A673 (cell line): ENCODE measurements at regions not wholly inside any gene's neighbourhood (a gene's known extent, or its start where the extent isn't known, plus 50 kb on each side); places are given as distances from the start of the nearest gene placed in this dataset.

Source experiments
- BruUV-seq: library from RNA; stranded (reverse); fragments of 400-500 nt; replicated peaks from 2 replicates; lab custom pipeline; 2021; lab: Mats Ljungman, UMichigan
- CTCF ChIA-PET: fragments of 300-600 bp; sonication (Branson Sonifier 250); formaldehyde crosslinking; loops from one replicate; lab custom pipeline; 2022; ENCODE audit warnings: antibody characterized with exemption; lab: Charles Lee
- POLR2A ChIA-PET: fragments of 300-600 bp; sonication (Branson Sonifier 250); formaldehyde crosslinking; loops from one replicate; lab custom pipeline; 2022; ENCODE audit warnings: antibody characterized with exemption; ENCODE audit not compliant: low non-redundant PET; lab: Charles Lee
- DNase-seq: peaks from one replicate; pipeline ENCODE4 v3.0.0-alpha.2; 2015; ENCODE audit warnings: low spot score
- H3K27ac ChIP-seq: fragments of 200-600 bp; sonication (generic); 2 replicates; pipeline ENCODE4 v1.5.1; 2016; ENCODE audit warnings: mixed run types, low read depth, mild to moderate bottlenecking, mixed read lengths, antibody characterized with exemption, low read length; ENCODE audit not compliant: poor library complexity, severe bottlenecking
- H3K27me3 ChIP-seq: fragments of 200-600 bp; sonication (generic); replicated peaks from 2 replicates; pipeline ENCODE4 v1.6.1; 2017; ENCODE audit warnings: mixed run types, low read depth, mild to moderate bottlenecking, mixed read lengths, antibody characterized with exemption, low read length; ENCODE audit not compliant: insufficient read depth, poor library complexity
- H3K36me3 ChIP-seq: fragments of 200-600 bp; sonication (generic); 2 replicates; pipeline ENCODE4 v1.6.1; 2016; ENCODE audit warnings: mixed run types, mild to moderate bottlenecking, mixed read lengths, antibody characterized with exemption, low read length; ENCODE audit not compliant: insufficient read depth, poor library complexity, severe bottlenecking
- H3K4me1 ChIP-seq: fragments of 200-600 bp; sonication (generic); 2 replicates; pipeline ENCODE4 v1.6.1; 2017; ENCODE audit warnings: mixed run types, mild to moderate bottlenecking, mixed read lengths, antibody characterized with exemption, low read length; ENCODE audit not compliant: insufficient read depth, poor library complexity, severe bottlenecking
- H3K4me3 ChIP-seq: fragments of 200-600 bp; sonication (generic); 2 replicates; pipeline ENCODE4 v1.5.1; 2016; ENCODE audit warnings: low read depth, mixed run types, mild to moderate bottlenecking, mixed read lengths, low read length; ENCODE audit not compliant: poor library complexity, severe bottlenecking
- H3K9me3 ChIP-seq: fragments of 200-600 bp; sonication (generic); 2 replicates; pipeline ENCODE4 v1.6.1; 2016; ENCODE audit warnings: mixed run types, low read depth, mild to moderate bottlenecking, mixed read lengths, antibody characterized with exemption, low read length; ENCODE audit not compliant: poor library complexity, severe bottlenecking
- EZH2 ChIP-seq: fragments of 200-600 bp; sonication (generic); IDR thresholded peaks from 2 replicates; pipeline ENCODE4 v1.6.1; 2017; ENCODE audit warnings: borderline replicate concordance, low read depth, mild to moderate bottlenecking, mixed read lengths, antibody characterized with exemption, low read length; ENCODE audit not compliant: poor library complexity, severe bottlenecking
- intact Hi-C: fragments of 100-400 bp; cut with micrococcal nuclease; formaldehyde crosslinking; loops from one replicate; pipeline ENCODE4 v1.10.0; 2022; ENCODE audit not compliant: unreplicated experiment
- TF ChIP-seq, protein P1 (sequence below): fragments of 300-800, 200-600 bp; sonication (generic); conservative IDR thresholded peaks from 2 replicates; pipeline ENCODE4 v1.5.1; 2017; ENCODE audit warnings: low read depth, mild to moderate bottlenecking, antibody characterized with exemption, low read length, moderate library complexity, mixed read lengths

DNA sequence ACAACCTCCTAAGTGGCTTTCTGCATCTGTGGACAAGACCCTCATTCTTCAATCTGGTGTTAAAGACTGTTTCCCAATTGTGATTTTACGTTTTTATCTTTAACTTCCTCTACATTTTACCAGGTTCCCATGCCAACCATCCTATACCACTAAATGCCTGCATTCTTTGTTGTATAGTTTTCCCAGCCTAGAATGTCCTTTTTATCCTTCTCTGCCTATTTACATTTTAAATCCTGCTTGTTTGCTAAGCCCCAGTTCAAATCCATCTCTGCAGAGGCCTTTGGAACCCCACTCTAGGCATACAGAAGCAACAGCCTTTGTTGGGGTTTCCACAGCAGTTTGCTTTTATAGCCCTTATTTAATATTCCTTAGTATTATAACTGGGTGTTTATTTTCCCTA lies 325.1 kb upstream of the DDHD1 start:
- TF ChIP-seq EZH2: no peak
- TF ChIP-seq, protein P1, sequence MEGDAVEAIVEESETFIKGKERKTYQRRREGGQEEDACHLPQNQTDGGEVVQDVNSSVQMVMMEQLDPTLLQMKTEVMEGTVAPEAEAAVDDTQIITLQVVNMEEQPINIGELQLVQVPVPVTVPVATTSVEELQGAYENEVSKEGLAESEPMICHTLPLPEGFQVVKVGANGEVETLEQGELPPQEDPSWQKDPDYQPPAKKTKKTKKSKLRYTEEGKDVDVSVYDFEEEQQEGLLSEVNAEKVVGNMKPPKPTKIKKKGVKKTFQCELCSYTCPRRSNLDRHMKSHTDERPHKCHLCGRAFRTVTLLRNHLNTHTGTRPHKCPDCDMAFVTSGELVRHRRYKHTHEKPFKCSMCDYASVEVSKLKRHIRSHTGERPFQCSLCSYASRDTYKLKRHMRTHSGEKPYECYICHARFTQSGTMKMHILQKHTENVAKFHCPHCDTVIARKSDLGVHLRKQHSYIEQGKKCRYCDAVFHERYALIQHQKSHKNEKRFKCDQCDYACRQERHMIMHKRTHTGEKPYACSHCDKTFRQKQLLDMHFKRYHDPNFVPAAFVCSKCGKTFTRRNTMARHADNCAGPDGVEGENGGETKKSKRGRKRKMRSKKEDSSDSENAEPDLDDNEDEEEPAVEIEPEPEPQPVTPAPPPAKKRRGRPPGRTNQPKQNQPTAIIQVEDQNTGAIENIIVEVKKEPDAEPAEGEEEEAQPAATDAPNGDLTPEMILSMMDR: no peak
- no peaks in the 10 kb centered on the region for H3K36me3 ChIP-seq
- H3K9me3 ChIP-seq: no peaks in the 10 kb centered on the region
- H3K27ac ChIP-seq: no peak overlapping the region
- H3K27me3 ChIP-seq: peaks cover 5% of the 10 kb centered on the region
- CTCF ChIA-PET: no interaction called here
- no TSS peak for BruUV-seq
- DNase-seq: no peak
- intact Hi-C loops: no loop called here
- POLR2A ChIA-PET: interaction anchor here (0.5 kb wide), 1 partner anchor 20 kb away, joined by 3 read pairs; no protein-coding TSS in a partner anchor
- no peak overlapping the region for H3K4me3 ChIP-seq
- no peaks in the 10 kb centered on the region for H3K4me1 ChIP-seq

DNA sequence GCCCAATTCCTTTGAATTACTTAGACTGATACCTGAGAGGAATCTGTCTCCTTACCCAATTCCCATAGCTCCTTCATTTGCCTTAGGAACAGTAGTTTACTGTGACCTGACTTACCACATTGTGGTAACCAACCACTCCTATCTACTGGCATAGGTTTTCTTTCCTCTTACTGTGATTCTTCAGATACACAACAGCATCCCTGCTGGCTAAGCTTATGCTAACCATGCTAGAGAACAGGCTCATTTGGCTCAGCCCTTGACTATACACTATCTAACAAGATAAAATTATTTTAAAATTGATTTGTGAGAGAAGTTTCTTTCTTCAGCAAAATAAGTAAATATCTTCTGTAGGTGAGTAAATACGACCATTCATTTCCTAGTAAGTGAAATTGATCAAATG lies 320.4 kb upstream of the DDHD1 start:
- ChIA-PET CTCF (no interaction called here), POLR2A (no interaction called here)
- H3K36me3 ChIP-seq: no peaks in the 10 kb centered on the region
- intact Hi-C loops: no loop called here
- no peak for TF ChIP-seq EZH2
- TF ChIP-seq, protein P1: no peak
- no peak for DNase-seq
- no TSS peak for BruUV-seq
- H3K27ac ChIP-seq: no peak overlapping the region
- H3K27me3 ChIP-seq: peaks cover 11% of the 10 kb centered on the region
- no peaks in the 10 kb centered on the region for H3K4me1 ChIP-seq
- H3K4me3 ChIP-seq: no peak overlapping the region
- H3K9me3 ChIP-seq: no peaks in the 10 kb centered on the region

GRCh38 chr14:53472306-53472705 lies 319.2 kb upstream of the DDHD1 start:
- Histone ChIP-seq H3K27ac (no peak overlapping the region), H3K4me1 (no peaks in the 10 kb centered on the region), H3K9me3 (no peaks in the 10 kb centered on the region), H3K36me3 (no peaks in the 10 kb centered on the region), H3K4me3 (no peak overlapping the region), H3K27me3 (peaks cover 11% of the 10 kb centered on the region)
- CTCF ChIA-PET: no interaction called here
- no peak for DNase-seq
- no TSS peak for BruUV-seq
- POLR2A ChIA-PET: no interaction called here
- no peak for TF ChIP-seq EZH2
- TF ChIP-seq, protein P1: no peak
- intact Hi-C loops: no loop called here
